Ovary (tissue), 3 donors: ENCODE measurements at regions not wholly inside any gene's neighbourhood (a gene's known extent, or its start where the extent isn't known, plus 50 kb on each side); places are given as distances from the start of the nearest gene placed in this dataset.

Experiments used
- CTCF ChIP-seq, 3 donors: fragments of 450-650 bp in 2 of 3; fragments of 200-600 bp in 1 of 3; IDR thresholded peaks; one replicate each; pipeline versions ENCODE4 v1.5.1 to v1.8.0; 2016 to 2022; ENCODE audit warnings: antibody characterized with exemption in 3 of 3, mild to moderate bottlenecking in 1 of 3
- POLR2A ChIP-seq: fragments of 450-650 bp; IDR thresholded peaks from one replicate; pipeline ENCODE4 v1.6.1; 2017; ENCODE audit warnings: antibody characterized with exemption, mild to moderate bottlenecking, moderate library complexity
- donor health status: DM: no; HTN: no; CAD: no.

- TF ChIP-seq POLR2A: no peak
- TF ChIP-seq CTCF (IDR thresholded peaks at IDR 0.05): no peak
Measured at GRCh38 chr6:41446907-41447545, 99.2 kb upstream of the FOXP4 start.
